OCI-LY1 (cell line): ENCODE measurements at regions not wholly inside any gene's neighbourhood (a gene's known extent, or its start where the extent isn't known, plus 50 kb on each side); places are given as distances from the start of the nearest gene placed in this dataset.

Experiments used
- EZH2 ChIP-seq: fragments of 200-600 bp; sonication (generic), shearing (Covaris generic); IDR thresholded peaks from 2 replicates; pipeline ENCODE4 v1.8.0; 2017; ENCODE audit warnings: borderline replicate concordance, mixed run types, mild to moderate bottlenecking, antibody characterized with exemption, low read length, moderate library complexity, mixed read lengths
- TF ChIP-seq, protein P1 (sequence below): fragments of 200-600 bp; sonication (generic), shearing (Covaris generic); IDR thresholded peaks from 2 replicates; pipeline ENCODE4 v1.5.1; 2017; ENCODE audit warnings: mild to moderate bottlenecking, antibody characterized with exemption, low read length, moderate library complexity, mixed read lengths

DNA sequence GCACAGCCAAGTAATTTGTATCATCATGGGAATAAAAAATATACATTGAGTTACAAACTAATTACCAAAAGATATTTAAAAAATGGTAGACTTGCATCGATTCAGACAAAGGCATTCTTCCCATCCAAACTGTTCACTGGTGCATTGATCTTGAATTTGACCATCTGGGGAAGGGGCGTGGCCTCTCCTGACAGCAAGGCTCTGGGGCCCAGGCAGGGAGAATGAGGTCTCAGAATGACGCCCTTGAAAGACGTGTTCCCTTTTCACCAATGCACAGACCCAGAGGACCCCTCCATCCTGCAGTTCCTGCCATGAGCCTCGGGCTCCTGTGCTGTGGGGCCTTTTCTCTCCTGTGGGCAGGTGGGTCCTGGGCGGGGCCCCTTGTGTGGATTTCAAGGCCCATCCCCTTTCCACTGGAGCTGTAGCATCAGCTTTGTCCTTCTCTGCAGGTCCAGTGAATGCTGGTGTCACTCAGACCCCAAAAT is 91.1 kb upstream of the PRSS58 start:
- TF ChIP-seq, protein P1, sequence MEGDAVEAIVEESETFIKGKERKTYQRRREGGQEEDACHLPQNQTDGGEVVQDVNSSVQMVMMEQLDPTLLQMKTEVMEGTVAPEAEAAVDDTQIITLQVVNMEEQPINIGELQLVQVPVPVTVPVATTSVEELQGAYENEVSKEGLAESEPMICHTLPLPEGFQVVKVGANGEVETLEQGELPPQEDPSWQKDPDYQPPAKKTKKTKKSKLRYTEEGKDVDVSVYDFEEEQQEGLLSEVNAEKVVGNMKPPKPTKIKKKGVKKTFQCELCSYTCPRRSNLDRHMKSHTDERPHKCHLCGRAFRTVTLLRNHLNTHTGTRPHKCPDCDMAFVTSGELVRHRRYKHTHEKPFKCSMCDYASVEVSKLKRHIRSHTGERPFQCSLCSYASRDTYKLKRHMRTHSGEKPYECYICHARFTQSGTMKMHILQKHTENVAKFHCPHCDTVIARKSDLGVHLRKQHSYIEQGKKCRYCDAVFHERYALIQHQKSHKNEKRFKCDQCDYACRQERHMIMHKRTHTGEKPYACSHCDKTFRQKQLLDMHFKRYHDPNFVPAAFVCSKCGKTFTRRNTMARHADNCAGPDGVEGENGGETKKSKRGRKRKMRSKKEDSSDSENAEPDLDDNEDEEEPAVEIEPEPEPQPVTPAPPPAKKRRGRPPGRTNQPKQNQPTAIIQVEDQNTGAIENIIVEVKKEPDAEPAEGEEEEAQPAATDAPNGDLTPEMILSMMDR = no peak
- no peak for TF ChIP-seq EZH2
